Superior temporal gyrus (tissue), 1 donor: ENCODE measurements at regions not wholly inside any gene's neighbourhood (a gene's known extent, or its start where the extent isn't known, plus 50 kb on each side); places are given as distances from the start of the nearest gene placed in this dataset.
"Not testable (repeated sequence)": the region's sequence is repeated elsewhere in the genome, so short reads cannot be mapped to it uniquely, and the experiment has no call there.

Experiments used
- DNase-seq: peaks from one replicate; pipeline ENCODE4 v3.0.0-alpha.2; 2016; ENCODE audit errors: extremely low spot score

DNA sequence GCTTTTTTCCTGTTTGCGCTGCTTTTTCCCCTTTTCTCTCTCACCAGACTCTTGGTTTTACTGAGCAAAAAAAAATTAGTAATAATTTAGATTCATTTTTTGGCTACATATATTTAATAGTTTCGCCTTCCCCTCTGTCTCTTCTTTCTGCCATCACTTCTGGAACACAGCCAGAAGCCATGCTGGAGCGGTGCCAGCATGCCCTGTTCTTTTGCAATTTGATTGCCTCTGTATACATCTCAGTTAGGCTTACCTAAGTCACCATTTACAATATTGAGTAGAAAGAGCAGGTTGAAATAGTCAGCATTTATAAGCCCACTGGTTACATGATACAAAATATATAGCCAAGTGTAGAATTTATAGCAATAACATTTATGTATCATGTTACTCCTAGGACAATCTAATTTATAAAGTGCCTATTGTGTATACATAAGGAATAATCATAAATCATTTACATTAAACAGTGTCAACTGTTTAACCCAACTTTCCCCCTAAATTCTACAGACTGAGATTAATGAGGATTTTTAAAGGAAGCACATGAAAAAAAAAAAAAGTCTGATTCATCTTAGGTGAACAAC, 413.8 kb upstream of the SOX5 start:
- DNase-seq = no peak

DNA sequence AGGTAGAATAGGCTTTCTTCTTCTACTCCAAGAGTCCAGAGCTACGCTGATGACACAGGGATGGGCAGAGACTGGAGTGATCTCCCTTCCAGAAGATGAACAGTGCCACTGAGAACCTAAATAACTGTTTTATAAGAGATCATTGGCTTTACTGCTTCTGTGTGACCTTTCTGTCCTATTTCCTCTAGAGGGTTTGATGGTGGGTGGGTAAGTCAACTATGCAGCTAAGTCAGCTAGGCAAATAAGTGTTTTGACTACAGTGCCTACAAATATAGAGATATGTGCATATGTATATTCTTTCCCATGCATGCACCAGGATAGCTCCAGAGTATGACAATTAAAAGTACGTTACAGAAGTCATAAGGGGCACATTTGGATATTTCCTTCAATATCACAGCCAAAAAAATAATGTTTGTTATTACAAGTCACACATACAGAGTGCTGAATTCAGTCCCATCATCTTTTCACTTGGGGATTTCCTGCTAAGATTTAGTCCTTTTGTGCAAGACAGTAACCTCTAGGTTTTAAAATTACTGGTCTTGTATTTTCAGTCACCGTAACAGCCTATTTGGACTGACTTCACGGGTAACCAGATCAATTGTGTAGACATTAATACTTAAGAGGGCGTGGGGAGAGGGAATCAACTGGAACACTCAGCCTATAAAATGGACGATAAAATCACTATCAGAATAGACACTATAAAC, 412.6 kb upstream of the SOX5 start:
- DNase-seq = no peak

DNA sequence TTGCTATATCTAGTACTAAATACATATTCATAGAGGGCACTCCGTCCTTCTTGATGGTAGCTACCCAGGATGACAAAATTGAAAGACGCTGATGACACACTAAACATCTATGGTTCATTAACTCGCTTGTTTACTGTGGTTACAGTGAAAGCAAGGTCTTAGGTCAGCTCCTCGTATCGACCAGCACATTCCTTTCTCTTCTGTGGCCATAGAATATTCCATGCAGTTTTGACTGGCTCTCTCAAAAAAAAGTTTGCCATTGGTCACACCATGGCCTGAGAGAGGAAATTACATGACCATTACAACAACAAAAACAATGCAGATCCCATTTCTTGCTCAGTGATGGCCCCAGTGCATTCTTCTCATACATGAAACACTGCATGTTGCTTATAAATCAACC, 411.4 kb upstream of the SOX5 start:
- no peak for DNase-seq

DNA sequence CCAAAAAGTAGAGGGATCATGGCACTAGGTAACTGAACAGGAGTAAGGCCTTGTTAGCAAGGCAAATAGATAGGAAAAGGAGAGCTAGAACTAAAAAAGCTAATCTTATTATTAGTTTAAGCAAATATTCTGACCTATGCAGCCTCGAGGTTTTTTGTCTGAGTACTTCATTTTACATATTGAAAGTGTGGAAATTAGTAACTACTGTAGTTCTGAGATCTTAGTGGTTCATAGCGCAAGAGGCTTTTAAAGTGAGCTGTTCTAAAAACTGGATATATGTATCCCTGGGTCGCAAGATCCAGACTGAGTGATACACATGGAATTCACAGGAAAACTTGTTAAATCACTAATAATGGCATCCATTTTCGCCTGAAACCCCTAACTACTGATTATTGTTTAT, 411.0 kb upstream of the SOX5 start:
- DNase-seq = no peak

DNA sequence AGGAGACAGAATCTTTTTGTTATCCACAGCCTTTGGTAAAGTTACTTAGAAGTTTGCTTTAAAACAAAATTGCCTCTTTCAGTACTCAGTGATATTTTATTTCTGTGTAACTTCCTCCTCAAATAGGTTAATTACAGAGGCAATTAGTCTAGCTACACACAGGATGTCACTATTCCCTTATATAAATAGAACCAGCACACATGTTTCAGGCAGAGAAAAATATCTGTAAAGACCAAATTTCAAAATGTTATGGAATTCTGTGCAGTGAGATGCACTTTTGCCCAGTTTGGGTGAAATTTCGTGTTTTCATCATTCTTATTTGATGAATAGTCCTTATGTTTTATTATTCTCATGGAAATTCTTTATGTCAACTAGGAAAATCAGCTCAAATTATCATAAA, 410.6 kb upstream of the SOX5 start:
- DNase-seq = no peak

DNA sequence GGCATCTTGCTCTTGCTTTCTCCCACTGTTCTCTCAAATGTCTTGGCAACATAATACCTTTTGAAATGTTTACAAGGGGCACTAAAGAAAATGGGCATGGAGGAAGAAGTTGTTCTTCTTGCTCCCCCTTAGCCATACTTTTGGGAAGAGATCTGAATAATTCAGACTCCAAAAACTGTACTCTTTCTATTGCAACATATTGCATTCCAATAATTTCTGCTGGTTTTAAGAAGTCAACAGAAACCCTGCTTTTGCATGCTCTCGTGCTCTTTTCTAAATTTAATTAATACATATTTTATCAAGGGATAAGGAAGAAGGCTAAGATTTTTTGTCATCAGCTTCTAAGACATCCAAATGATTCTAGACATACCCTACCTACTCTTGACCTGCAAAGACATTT, 409.9 kb upstream of the SOX5 start:
- no peak for DNase-seq

DNA sequence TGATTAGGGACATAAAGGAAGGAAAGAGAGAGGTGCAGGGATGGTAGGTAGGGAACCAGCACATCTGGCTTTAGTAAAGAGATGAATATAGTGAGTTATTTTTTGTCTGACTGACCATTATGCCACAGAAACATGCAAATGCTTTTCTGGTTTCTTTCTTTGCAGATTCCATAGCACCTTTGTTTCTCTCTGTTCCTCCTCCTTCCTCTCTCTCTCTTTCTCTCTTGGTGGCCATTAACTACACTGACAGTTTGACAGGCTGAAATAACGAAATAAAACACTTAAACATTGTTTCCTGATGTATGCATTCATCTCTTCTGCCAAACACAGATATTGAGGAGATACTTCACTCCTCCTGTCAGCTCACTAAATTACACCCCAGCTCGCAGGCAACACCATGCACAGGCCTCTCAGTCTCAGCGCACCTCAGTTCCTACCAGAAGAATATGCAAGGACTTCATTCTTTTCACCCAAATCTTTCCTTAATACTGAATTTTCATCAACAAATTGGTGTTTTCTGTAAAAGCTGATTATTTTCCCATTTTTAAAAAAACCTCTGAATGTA, 406.9 kb upstream of the SOX5 start:
- DNase-seq = no peak

DNA sequence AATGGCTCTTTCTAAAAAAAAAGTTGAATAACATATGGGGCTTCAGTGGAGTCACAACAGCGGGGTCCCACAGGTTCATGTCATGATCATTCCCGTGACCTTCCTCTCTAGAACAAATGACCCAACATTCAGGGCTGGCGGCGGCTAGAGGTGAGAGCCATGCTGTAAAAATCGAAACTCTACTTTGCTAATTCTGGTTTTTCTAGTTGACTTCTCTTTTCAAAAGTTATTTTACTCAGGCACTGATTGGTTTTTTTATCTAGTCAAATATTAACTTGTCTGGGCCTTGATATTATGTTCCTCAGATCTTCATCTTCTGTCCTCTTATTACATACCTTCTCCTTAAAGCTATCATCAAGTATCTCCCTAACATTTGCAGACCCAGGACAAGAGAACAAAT, 402.9 kb upstream of the SOX5 start:
- DNase-seq = no peak

DNA sequence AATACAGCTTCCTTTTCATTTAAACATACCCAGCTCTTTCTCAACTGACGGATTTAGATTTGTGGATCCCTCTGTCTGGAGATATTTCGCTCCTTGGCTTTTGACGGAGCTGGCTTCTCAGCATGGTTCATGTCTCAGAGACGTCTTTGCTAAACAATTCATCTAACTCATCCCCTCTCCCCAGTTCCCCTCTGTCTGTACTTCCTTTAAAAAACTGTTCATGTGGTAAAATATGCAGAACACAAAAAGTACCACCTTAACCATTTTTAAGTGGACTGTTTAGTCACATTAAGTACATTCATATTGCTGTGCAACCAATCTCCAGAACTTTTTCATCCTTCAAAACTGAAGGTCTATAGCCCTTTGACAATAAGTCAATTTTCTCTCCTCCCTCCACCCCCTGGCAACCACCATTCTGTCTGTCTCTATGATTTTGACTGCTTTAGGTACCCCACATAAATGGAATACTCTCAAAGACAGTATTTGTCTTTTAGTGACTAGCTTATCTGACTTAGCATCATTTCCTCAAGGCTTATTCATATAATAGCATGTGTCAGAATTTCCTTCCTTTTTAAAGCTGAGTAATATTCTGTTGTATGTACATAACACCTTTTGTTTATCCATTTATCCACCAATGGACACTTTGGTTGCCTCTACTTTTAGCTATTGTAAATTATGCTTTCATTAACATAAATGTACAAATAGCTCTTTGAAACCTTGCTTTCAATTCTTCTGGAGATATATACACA, 399.8 kb upstream of the SOX5 start:
- no peak for DNase-seq

DNA sequence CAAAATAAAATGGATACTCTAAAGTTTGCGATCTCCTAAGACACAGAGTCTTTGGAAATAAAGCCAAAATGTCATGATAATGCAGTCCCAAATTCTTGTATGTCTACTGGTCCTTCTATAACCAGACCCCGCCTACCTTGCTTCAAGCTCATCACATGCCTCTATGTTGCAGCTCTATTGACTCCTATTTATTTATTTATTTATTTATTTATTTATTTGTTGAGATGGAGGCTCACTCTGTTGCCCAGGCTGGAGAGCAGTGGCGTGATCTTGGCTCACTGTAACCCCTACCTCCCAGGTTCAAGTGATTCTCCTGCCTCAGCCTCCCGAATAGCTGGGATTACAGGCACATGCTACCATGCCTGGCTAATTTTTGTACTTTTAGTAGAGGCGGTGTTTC, 398.7 kb upstream of the SOX5 start:
- not testable (repeated sequence) for DNase-seq

DNA sequence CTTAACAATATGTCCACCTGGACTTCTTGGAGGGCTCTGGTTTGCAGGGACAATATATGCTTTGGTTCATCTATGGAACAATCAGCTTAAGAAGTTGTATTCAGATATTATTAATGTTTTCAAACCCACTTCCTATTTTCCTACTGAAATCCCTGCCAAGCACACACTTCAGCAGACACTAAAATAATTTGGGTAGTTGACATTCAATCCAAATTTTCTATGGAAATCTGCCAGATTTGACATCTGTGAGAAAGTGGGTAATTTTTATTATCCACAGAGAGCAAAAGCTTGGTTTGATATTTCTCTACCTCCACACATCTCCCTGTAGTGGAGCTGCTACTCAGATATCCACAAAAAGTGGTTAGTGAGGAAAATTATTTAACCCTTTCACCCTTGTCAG, 378.8 kb upstream of the SOX5 start:
- DNase-seq = no peak

DNA sequence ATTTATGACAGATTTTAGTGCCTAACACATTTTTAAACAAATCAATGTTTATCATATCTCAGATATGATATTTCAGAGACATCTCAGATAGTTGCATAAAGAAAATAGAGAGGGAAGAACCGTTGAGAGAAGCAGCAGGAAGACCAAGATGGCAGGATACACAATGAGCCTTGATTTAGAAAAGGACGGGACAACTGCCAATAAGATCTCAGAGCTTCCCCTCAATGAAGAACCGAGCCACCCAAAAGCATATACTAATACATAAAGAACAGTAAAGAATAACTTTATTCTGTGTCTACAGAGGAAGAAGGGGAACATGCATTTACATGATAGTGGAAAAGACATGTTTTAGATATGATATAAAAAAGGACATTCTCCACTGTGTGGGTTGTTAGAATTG, 375.9 kb upstream of the SOX5 start:
- no peak for DNase-seq

DNA sequence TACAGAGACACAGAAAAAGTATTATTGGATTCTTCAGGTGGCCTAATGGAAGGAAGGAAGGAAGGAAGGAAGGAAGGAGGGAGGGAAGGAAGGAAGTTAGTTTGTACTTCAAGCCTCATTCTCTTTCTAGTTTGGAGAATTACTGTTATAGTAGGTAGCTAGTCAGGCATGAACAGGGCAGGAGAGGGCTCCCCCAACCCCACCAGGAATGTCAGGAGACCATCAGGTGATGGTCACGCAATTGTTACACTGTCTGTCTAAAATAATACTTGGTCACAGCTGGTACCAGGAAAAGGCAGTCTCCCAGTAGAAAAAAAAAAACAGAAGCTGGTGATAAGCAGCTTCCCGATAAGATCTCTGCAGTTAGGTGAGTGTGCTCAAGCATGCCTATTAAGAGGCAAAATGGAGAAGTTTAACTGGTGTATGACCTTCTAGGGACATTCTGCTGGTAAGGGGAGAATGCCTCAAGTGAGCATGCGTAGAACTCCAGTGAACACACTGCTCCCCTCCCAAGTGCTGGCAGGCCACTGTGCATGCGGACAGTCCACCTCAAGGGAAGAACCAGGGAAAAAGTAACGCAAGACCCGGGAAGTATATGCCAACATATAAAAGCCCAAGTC, 358.4 kb upstream of the SOX5 start:
- no peak for DNase-seq

DNA sequence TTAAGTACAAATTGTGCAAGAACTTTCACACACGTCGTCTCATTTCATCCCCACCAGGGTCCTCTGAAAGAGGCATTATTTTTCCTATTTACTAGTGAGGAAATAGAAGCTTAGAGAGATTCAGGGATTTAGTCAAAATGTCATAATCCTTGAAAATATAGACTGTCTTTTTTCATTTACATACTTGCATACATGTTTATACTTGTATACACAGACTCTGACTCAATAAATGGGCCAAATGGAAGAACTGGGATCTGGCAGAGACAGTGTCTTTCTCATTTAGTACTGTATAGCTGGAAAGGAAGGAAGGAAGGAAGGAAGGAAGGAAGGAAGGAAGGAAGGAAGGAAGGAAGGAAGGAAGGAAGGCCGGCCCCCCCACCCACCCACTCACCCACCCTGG, 357.7 kb upstream of the SOX5 start:
- no peak for DNase-seq

DNA sequence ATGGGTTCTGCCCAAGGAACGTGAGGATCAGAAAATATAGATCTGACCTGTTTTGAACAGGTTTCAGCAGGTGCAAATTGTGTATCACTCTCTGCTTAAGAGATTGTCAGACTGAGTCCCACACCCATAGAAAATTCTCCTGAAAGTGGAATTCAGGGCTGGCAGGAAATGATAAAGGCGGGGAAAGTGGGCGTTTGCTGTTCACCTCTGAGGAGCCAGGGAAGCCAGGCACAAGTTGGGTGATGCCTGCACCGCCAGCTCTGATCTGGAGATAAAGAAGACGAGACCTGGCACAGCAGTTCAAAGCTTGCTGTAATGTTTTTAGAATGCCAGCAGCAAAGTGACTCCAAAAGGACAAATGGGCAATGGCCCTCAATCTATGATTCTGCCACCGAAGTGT, 356.5 kb upstream of the SOX5 start:
- no peak for DNase-seq

DNA sequence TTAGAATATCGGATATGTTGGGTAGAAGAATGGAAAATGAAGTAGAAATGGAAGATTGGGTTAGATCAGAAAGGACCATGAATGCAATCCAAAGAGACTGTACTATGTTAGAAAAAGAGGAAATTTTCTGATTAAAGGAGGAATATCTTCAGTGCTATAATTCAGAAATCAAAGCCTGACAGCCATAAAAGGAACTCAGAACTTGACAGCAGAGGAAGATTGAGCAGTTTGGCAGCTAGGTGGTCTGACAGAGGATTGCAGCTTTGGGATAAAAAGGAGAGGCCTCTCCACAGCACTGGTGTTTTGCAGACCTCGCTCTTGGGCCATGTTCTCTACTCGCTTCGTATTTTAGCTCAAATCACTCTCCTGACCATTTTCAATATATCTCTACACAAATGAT, 354.8 kb upstream of the SOX5 start:
- no peak for DNase-seq

DNA sequence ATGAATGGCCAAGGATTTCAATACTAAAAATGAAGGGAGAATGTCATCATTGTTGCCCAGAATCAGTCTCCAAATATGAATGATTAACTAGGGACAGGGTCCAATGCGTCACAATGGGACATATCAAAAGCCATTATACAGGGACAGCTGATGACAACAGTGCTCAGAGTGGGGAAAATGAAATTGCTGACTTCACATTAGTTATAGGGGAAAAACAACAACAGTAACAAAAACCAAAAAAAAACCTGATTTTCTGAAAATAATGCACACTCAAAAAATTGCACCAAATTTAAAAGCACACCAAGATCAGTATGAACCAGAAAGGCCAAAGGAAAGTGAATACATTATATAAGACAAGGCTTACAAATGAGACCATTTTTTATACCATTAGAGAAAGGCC, 353.2 kb upstream of the SOX5 start:
- DNase-seq = no peak

DNA sequence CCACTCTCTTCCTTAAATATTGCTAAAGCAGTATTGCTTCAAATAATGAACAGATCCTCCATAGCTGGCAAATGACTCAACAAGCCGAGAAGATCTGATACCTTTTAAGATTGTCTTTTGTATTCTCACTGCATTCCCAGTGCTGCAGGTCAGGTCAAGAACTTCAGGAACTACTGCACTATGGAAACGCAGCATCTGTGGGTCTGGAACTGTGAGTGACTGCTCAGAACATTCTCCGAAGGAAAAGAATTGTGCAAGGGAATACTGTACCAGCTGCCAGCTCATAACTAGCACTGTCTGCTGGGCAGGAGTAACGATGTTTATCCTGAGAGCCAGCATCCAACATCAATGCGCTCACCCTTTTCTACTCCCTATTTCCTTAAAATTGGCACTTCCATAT, 348.0 kb upstream of the SOX5 start:
- peak; percentile 43 for DNase-seq

DNA sequence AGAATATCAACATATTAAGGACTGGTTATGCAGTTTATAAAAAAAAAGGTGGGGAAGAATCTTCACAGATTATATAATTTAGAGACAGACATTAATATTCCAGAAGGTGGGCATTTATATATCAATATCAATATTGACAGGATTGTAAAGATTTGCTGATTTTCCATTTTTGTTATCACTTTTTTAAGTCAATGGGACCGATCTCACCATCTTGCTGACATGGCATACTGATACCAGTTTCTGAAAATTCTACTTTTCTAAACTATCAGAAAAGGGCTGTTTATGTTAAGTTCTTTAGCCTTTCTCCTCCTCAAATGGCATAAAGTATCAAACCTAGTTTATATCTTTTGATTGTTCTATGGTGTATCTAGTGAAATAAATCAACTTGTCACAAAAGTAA, 344.1 kb upstream of the SOX5 start:
- no peak for DNase-seq

DNA sequence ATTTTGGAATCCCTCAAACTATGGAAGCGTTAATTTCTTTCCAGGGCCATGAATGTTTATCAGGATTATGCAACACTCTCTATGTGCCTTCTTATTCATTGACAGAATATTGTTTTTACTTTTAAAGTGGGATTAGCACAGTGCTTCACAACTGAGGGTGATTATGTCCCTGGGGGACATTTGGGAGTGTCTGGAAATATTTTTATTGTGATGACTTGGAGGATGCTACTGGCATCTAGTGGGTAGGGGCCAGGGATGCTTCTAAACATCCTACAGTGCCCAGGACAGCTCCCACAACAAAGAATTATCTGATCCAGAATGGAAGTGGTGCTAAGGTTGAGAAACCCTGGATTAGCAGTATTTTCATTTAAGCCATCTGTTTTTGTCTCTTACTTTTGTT, 338.5 kb upstream of the SOX5 start:
- no peak for DNase-seq

DNA sequence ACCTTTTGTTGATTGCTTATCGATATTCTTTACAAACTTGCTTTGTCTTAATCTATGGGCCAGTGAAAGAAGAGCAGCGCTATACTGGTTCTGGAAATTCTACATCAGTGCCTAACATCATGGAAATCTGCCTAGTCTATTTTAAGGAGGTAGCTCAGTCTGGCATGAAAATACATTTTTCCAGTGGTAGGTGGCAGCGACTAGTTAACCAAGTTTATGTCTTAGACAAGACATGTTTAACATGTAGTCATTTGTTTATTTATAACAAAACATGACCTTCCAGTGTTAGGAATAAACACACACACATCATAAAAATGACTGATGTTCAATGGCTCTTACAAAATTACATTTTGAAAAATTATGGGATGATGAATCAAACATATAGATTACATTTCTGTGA, 336.0 kb upstream of the SOX5 start:
- DNase-seq = no peak

DNA sequence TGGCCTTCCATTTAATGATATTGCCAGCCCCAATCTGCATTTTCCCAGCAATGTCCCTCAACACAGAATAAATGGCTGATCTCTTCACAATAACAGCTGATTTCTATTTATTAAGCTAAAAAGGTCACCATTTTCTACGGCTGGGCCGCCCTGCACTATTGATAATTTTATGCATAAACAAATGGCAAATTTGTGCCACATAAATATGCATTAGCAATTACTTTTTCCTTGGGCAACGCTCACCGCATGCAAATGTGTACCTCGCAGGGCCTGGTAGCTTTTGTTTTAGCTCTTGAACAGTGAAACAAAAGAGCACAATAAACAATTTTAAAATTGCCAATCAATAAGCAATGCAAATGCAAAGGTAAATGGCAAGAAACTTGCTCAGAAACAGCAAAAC, 331.9 kb upstream of the SOX5 start:
- DNase-seq = no peak
